Omental fat pad (tissue), 3 donors: ENCODE measurements at regions not wholly inside any gene's neighbourhood (a gene's known extent, or its start where the extent isn't known, plus 50 kb on each side); places are given as distances from the start of the nearest gene placed in this dataset.

Experiments used
- ATAC-seq: fragments of 150-250 bp; one replicate; pipeline ENCODE4 v1.9.1; 2016; ENCODE audit warnings: mild to moderate bottlenecking, moderate library complexity; ENCODE audit not compliant: low FRiP score
- DNase-seq: peaks from one replicate; pipeline ENCODE4 v3.0.0-alpha.2; 2019; ENCODE audit warnings: low spot score
- CTCF ChIP-seq, 3 donors: fragments of 450-650 bp; IDR thresholded peaks; one replicate each; pipeline ENCODE4 v1.5.1; 2016 to 2017; ENCODE audit warnings: antibody characterized with exemption in 3 of 3, mild to moderate bottlenecking in 3 of 3, moderate library complexity in 2 of 3

DNA sequence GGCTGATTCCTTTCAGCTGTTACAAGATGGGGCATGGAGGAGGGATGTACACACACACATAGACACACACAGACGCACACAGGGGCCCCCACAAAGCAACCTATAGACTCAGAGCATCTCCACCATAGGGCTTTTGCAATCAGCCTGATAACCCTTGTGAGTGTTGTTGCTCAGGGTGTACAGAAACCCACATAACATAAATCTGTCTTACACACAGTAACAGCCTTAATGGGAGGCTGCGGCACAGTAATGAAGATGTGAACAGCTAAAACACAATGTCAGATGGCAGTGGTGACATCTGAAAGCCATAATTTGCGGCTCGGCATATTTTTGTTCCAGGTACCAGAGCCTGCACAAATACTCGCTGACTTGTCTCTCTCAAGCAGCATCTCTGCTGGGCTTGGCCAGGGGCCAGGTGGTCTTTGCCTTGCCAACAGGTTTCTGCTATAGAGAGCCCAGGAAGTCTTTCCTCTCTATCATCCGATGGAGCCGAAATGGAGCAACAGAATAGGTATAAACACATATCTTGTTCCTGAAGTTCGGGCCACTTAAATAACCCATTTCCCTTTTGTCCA lies 357.2 kb upstream of the GATB start:
- DNase-seq, result no peak
- TF ChIP-seq CTCF (IDR thresholded peaks at IDR 0.05), result no peak
- no peak for ATAC-seq

DNA sequence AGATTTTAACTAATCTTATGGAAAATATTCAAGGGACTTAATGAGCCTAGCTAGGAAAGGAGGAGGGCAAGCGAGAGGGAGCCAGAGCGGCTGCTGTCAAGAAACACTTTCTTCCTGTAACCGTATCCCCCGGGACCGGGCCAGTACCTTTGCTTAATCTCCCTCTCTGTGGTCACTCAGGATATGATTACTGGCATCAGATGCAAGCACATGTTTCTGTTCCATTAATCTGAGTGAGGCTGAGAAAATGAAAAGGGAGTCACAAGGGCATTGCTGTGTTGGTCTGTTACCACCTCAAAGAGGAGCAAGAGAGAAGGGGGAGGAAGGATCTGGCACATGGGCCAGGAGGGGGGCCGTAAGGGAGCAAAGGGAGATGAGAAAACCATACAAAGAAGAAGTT lies 356.7 kb upstream of the GATB start:
- ATAC-seq (no peak), DNase-seq (no peak)
- no peak for TF ChIP-seq CTCF (IDR thresholded peaks at IDR 0.05)

GRCh38 chr4:152117054-152117453 lies 356.2 kb upstream of the GATB start:
- no peak for ATAC-seq
- TF ChIP-seq CTCF (IDR thresholded peaks at IDR 0.05), result no peak
- DNase-seq, result no peak

- no peak for DNase-seq
- TF ChIP-seq CTCF (IDR thresholded peaks at IDR 0.05), result no peak
- no peak for ATAC-seq
Observed at GRCh38 chr4:152115794-152116193, 355.0 kb upstream of the GATB start.

DNA sequence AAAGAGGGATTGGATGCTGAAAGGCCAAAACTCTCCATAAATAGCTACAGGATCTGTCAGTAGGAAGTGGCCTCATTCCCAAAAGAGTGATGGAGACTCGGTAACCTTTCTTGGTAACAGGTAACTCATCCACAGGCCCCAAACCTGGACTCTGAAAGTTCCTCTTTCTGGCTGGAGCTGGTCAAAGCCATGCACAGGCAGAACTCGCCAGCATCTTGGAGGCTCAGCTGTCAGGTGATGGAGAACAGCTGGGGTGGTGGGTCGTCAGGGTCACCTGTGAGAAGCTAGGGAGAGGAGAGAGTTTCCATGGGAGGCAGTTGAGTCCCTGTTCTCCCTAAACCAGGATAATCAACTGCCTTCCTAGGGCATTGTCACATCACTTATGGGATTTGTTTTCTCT lies 354.3 kb upstream of the GATB start:
- TF ChIP-seq CTCF (IDR thresholded peaks at IDR 0.05), result no peak
- DNase-seq (no peak), ATAC-seq (no peak)

- DNase-seq (no peak), ATAC-seq (no peak)
- TF ChIP-seq CTCF (IDR thresholded peaks at IDR 0.05), result no peak
Observed at GRCh38 chr4:152114562-152114961, 353.8 kb upstream of the GATB start.

DNA sequence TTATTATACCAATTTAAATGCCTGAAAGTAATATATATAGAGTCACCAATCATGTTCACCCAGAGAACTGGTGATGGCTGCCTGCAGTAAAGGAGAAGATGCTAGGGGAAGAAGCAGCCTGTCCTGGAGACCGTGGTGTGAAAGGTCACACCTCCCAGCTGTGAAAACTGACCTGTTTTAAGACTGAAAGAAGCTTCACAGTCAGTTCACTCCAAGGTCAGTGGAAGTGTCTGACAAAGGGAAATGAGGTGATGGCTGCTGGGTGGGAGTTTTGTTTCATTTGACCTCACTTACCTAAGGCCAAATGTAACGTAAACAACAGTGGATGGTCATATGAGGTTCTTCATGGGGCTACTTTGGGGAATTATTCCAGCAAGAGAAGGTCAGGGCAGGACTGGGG lies 352.1 kb upstream of the GATB start:
- TF ChIP-seq CTCF (IDR thresholded peaks at IDR 0.05), result no peak
- DNase-seq, result no peak
- ATAC-seq, result no peak
